Activated naive CD4-positive, alpha-beta T cell treated with anti-CD3 and anti-CD28 coated beads for 36 hours (primary cell): ENCODE measurements at regions not wholly inside any gene's neighbourhood (a gene's known extent, or its start where the extent isn't known, plus 50 kb on each side); places are given as distances from the start of the nearest gene placed in this dataset.

Experiments
- CTCF ChIA-PET: fragments of 350-600 bp; sonication (Branson Sonifier 250); formaldehyde crosslinking; loops from one replicate; lab custom pipeline; 2021; ENCODE audit warnings: antibody characterized with exemption; lab: Charles Lee
- DNase-seq: peaks from one replicate; pipeline ENCODE4 v3.0.0-alpha.2; 2020
- H3K27ac Mint-ChIP-seq: one replicate; pipeline ENCODE4 v1.8.0; 2021; ENCODE audit warnings: mild to moderate bottlenecking, mixed read lengths
- H3K27me3 Mint-ChIP-seq: one replicate; pipeline ENCODE4 v1.8.0; 2021; ENCODE audit warnings: low read depth, mixed read lengths
- H3K36me3 Mint-ChIP-seq: one replicate; pipeline ENCODE4 v1.8.0; 2021; ENCODE audit warnings: low read depth, mixed read lengths
- H3K4me1 Mint-ChIP-seq: one replicate; pipeline ENCODE4 v1.8.0; 2021; ENCODE audit warnings: low read depth, mixed read lengths
- H3K4me3 Mint-ChIP-seq: one replicate; pipeline ENCODE4 v1.8.0; 2021; ENCODE audit warnings: mild to moderate bottlenecking, moderate library complexity, mixed read lengths
- H3K9me3 Mint-ChIP-seq: one replicate; pipeline ENCODE4 v1.8.0; 2021; ENCODE audit warnings: mixed read lengths
- intact Hi-C: fragments of 100-400 bp; cut with micrococcal nuclease; formaldehyde crosslinking; loops from one replicate; pipeline ENCODE4 v1.15.1; 2023

GRCh38 chr11:116314006-116314405 is 458.8 kb downstream of the BUD13 start:
- Mint-ChIP-seq H3K27me3 (peaks cover 18% of the 10 kb centered on the region), H3K27ac (no peak overlapping the region), H3K36me3 (no peaks in the 10 kb centered on the region), H3K9me3 (peaks cover 1% of the 10 kb centered on the region), H3K4me3 (no peak overlapping the region), H3K4me1 (no peaks in the 10 kb centered on the region)
- CTCF ChIA-PET, result no interaction called here
- intact Hi-C loops, result no loop called here
- no peak for DNase-seq

GRCh38 chr11:116312570-116313391 is 460.0 kb downstream of the BUD13 start:
- intact Hi-C loops, result no loop called here
- no peaks in the 10 kb centered on the region for H3K4me1 Mint-ChIP-seq
- H3K9me3 Mint-ChIP-seq, result no peaks in the 10 kb centered on the region
- CTCF ChIA-PET, result no interaction called here
- H3K27me3 Mint-ChIP-seq, result peaks cover 18% of the 10 kb centered on the region
- no peak overlapping the region for H3K4me3 Mint-ChIP-seq
- H3K36me3 Mint-ChIP-seq, result no peaks in the 10 kb centered on the region
- no peak for DNase-seq
- no peak overlapping the region for H3K27ac Mint-ChIP-seq

GRCh38 chr11:116311206-116311605 is 461.6 kb downstream of the BUD13 start:
- intact Hi-C loops, result no loop called here
- no peak for DNase-seq
- Mint-ChIP-seq H3K27ac (no peak overlapping the region), H3K9me3 (no peaks in the 10 kb centered on the region), H3K4me1 (no peaks in the 10 kb centered on the region), H3K36me3 (no peaks in the 10 kb centered on the region), H3K27me3 (peaks cover 18% of the 10 kb centered on the region), H3K4me3 (no peak overlapping the region)
- CTCF ChIA-PET, result no interaction called here

- Mint-ChIP-seq H3K9me3 (no peaks in the 10 kb centered on the region), H3K36me3 (no peaks in the 10 kb centered on the region), H3K4me1 (no peaks in the 10 kb centered on the region), H3K27me3 (peaks cover 18% of the 10 kb centered on the region), H3K4me3 (no peak overlapping the region), H3K27ac (no peak overlapping the region)
- CTCF ChIA-PET, result no interaction called here
- no peak for DNase-seq
- intact Hi-C loops, result no loop called here
These were observed 462.1 kb downstream of the BUD13 start for GRCh38 chr11:116310698-116311097.

GRCh38 chr11:116310226-116310625 is 462.6 kb downstream of the BUD13 start:
- no peak overlapping the region for H3K27ac Mint-ChIP-seq
- no peaks in the 10 kb centered on the region for H3K36me3 Mint-ChIP-seq
- CTCF ChIA-PET, result no interaction called here
- H3K4me3 Mint-ChIP-seq, result no peak overlapping the region
- H3K27me3 Mint-ChIP-seq, result peaks cover 18% of the 10 kb centered on the region
- DNase-seq, result no peak
- H3K4me1 Mint-ChIP-seq, result no peaks in the 10 kb centered on the region
- intact Hi-C loops, result no loop called here
- no peaks in the 10 kb centered on the region for H3K9me3 Mint-ChIP-seq

GRCh38 chr11:116309446-116309845 is 463.3 kb downstream of the BUD13 start:
- CTCF ChIA-PET, result no interaction called here
- H3K4me1 Mint-ChIP-seq, result no peaks in the 10 kb centered on the region
- no peak overlapping the region for H3K4me3 Mint-ChIP-seq
- no peaks in the 10 kb centered on the region for H3K9me3 Mint-ChIP-seq
- H3K27me3 Mint-ChIP-seq, result peaks cover 18% of the 10 kb centered on the region
- no peaks in the 10 kb centered on the region for H3K36me3 Mint-ChIP-seq
- H3K27ac Mint-ChIP-seq, result no peak overlapping the region
- intact Hi-C loops, result no loop called here
- no peak for DNase-seq

GRCh38 chr11:116302756-116303155 is 470.0 kb downstream of the BUD13 start:
- Mint-ChIP-seq H3K4me3 (no peak overlapping the region), H3K9me3 (no peaks in the 10 kb centered on the region), H3K4me1 (no peaks in the 10 kb centered on the region), H3K27me3 (no peaks in the 10 kb centered on the region), H3K36me3 (no peaks in the 10 kb centered on the region), H3K27ac (no peak overlapping the region)
- CTCF ChIA-PET, result no interaction called here
- DNase-seq, result no peak
- intact Hi-C loops, result no loop called here

GRCh38 chr11:116301141-116301540 is 471.6 kb downstream of the BUD13 start:
- no peak for DNase-seq
- Mint-ChIP-seq H3K27ac (no peak overlapping the region), H3K4me1 (no peaks in the 10 kb centered on the region), H3K36me3 (no peaks in the 10 kb centered on the region), H3K9me3 (no peaks in the 10 kb centered on the region), H3K27me3 (no peaks in the 10 kb centered on the region), H3K4me3 (no peak overlapping the region)
- intact Hi-C loops, result no loop called here
- CTCF ChIA-PET, result no interaction called here

GRCh38 chr11:116300232-116300631 is 472.6 kb downstream of the BUD13 start:
- H3K4me1 Mint-ChIP-seq, result no peaks in the 10 kb centered on the region
- CTCF ChIA-PET, result no interaction called here
- H3K4me3 Mint-ChIP-seq, result no peak overlapping the region
- no peak overlapping the region for H3K27ac Mint-ChIP-seq
- no peaks in the 10 kb centered on the region for H3K9me3 Mint-ChIP-seq
- H3K36me3 Mint-ChIP-seq, result no peaks in the 10 kb centered on the region
- no peak for DNase-seq
- intact Hi-C loops, result no loop called here
- no peaks in the 10 kb centered on the region for H3K27me3 Mint-ChIP-seq

- Mint-ChIP-seq H3K36me3 (no peaks in the 10 kb centered on the region), H3K4me3 (no peak overlapping the region), H3K27me3 (no peaks in the 10 kb centered on the region), H3K27ac (no peak overlapping the region), H3K4me1 (no peaks in the 10 kb centered on the region), H3K9me3 (no peaks in the 10 kb centered on the region)
- intact Hi-C loops, result no loop called here
- no peak for DNase-seq
- CTCF ChIA-PET, result no interaction called here
These were observed 478.2 kb downstream of the BUD13 start for GRCh38 chr11:116294630-116295029.

- Mint-ChIP-seq H3K36me3 (no peaks in the 10 kb centered on the region), H3K27ac (no peak overlapping the region), H3K27me3 (no peaks in the 10 kb centered on the region), H3K4me3 (no peak overlapping the region), H3K4me1 (no peaks in the 10 kb centered on the region), H3K9me3 (no peaks in the 10 kb centered on the region)
- no peak for DNase-seq
- intact Hi-C loops, result no loop called here
- CTCF ChIA-PET, result no interaction called here
These were observed 484.9 kb downstream of the BUD13 start for GRCh38 chr11:116287866-116288265.

GRCh38 chr11:116285026-116285425 is 487.8 kb downstream of the BUD13 start:
- no peak for DNase-seq
- Mint-ChIP-seq H3K36me3 (no peaks in the 10 kb centered on the region), H3K27me3 (no peaks in the 10 kb centered on the region), H3K4me3 (no peak overlapping the region), H3K9me3 (no peaks in the 10 kb centered on the region), H3K27ac (no peak overlapping the region), H3K4me1 (no peaks in the 10 kb centered on the region)
- CTCF ChIA-PET, result no interaction called here
- intact Hi-C loops, result no loop called here

- Mint-ChIP-seq H3K9me3 (no peaks in the 10 kb centered on the region), H3K36me3 (no peaks in the 10 kb centered on the region), H3K4me3 (no peak overlapping the region), H3K4me1 (no peaks in the 10 kb centered on the region), H3K27ac (no peak overlapping the region), H3K27me3 (peaks cover 6% of the 10 kb centered on the region)
- CTCF ChIA-PET, result no interaction called here
- intact Hi-C loops, result no loop called here
- no peak for DNase-seq
These were observed 489.5 kb downstream of the BUD13 start for GRCh38 chr11:116283300-116283699.
